Pulmonary artery endothelial cell (primary cell): ENCODE measurements at regions not wholly inside any gene's neighbourhood (a gene's known extent, or its start where the extent isn't known, plus 50 kb on each side); places are given as distances from the start of the nearest gene placed in this dataset.
"Not testable (repeated sequence)": the region's sequence is repeated elsewhere in the genome, so short reads cannot be mapped to it uniquely, and the experiment has no call there.

Experiments
- DNase-seq: peaks from one replicate; pipeline ENCODE4 v3.0.0-alpha.2; 2011; ENCODE audit warnings: low read depth, low spot score

- DNase-seq: no peak
Measured at GRCh38 chr2:224114428-224114827, 75.3 kb upstream of the SERPINE2 start.

- DNase-seq: not testable (repeated sequence)
Measured at GRCh38 chr2:224113930-224114329, 74.8 kb upstream of the SERPINE2 start.

- no peak for DNase-seq
Measured at GRCh38 chr2:224111576-224111975, 72.5 kb upstream of the SERPINE2 start.

GRCh38 chr2:224110811-224111210, 71.7 kb upstream of the SERPINE2 start:
- no peak for DNase-seq

GRCh38 chr2:224109751-224110150, 70.7 kb upstream of the SERPINE2 start:
- DNase-seq: no peak

- no peak for DNase-seq
Measured at GRCh38 chr2:224106794-224107193, 67.7 kb upstream of the SERPINE2 start.

- DNase-seq: no peak
Measured at GRCh38 chr2:224104668-224105386, 65.7 kb upstream of the SERPINE2 start.

- no peak for DNase-seq
Measured at GRCh38 chr2:224103651-224104050, 64.6 kb upstream of the SERPINE2 start.

- no peak for DNase-seq
Measured at GRCh38 chr2:224102991-224103390, 63.9 kb upstream of the SERPINE2 start.

GRCh38 chr2:224101820-224102630, 62.9 kb upstream of the SERPINE2 start:
- peak; percentile 39 for DNase-seq

- DNase-seq: no peak
Measured at GRCh38 chr2:224099861-224100643, 61.0 kb upstream of the SERPINE2 start.

- DNase-seq: no peak
Measured at GRCh38 chr2:224098481-224099230, 59.6 kb upstream of the SERPINE2 start.

GRCh38 chr2:224094413-224094812, 55.3 kb upstream of the SERPINE2 start:
- no peak for DNase-seq

GRCh38 chr2:224091671-224092070, 52.6 kb upstream of the SERPINE2 start:
- DNase-seq: not testable (repeated sequence)

- DNase-seq: not testable (repeated sequence)
Measured at GRCh38 chr2:224089606-224090005, 50.5 kb upstream of the SERPINE2 start.
